Esophagus muscularis mucosa (tissue), 4 donors: ENCODE measurements at regions not wholly inside any gene's neighbourhood (a gene's known extent, or its start where the extent isn't known, plus 50 kb on each side); places are given as distances from the start of the nearest gene placed in this dataset.

ENCODE experiments used
- EP300 ChIP-seq: sonication (generic); formaldehyde crosslinking; IDR thresholded peaks from one replicate; pipeline ENCODE4 v1.6.1; 2017; ENCODE audit warnings: antibody characterized with exemption
- POLR2A ChIP-seq: fragments of 450-650 bp; IDR thresholded peaks from one replicate; pipeline ENCODE4 v1.6.1; 2017; ENCODE audit warnings: antibody characterized with exemption, moderate library complexity, mild to moderate bottlenecking, low read depth
- POLR2AphosphoS5 ChIP-seq, 2 donors: sonication (generic); formaldehyde crosslinking; IDR thresholded peaks; one replicate each; pipeline ENCODE4 v1.6.1; 2017; ENCODE audit warnings: antibody characterized with exemption in 2 of 2
- TF ChIP-seq, protein P1 (sequence below), 3 experiments: fragments of 200-600 bp in 2 of 3; fragments of 450-650 bp in 1 of 3; sonication (generic) in 2 of 3; IDR thresholded peaks; one replicate each; pipeline ENCODE4 v1.5.1; 2017 to 2019; ENCODE audit warnings: antibody characterized with exemption in 3 of 3, mild to moderate bottlenecking in 2 of 3, moderate library complexity in 1 of 3

GRCh38 chr2:221752781-221753180, 180.7 kb upstream of the EPHA4 start:
- no peak for TF ChIP-seq POLR2AphosphoS5 (IDR thresholded peaks at IDR 0.05)
- TF ChIP-seq, protein P1, sequence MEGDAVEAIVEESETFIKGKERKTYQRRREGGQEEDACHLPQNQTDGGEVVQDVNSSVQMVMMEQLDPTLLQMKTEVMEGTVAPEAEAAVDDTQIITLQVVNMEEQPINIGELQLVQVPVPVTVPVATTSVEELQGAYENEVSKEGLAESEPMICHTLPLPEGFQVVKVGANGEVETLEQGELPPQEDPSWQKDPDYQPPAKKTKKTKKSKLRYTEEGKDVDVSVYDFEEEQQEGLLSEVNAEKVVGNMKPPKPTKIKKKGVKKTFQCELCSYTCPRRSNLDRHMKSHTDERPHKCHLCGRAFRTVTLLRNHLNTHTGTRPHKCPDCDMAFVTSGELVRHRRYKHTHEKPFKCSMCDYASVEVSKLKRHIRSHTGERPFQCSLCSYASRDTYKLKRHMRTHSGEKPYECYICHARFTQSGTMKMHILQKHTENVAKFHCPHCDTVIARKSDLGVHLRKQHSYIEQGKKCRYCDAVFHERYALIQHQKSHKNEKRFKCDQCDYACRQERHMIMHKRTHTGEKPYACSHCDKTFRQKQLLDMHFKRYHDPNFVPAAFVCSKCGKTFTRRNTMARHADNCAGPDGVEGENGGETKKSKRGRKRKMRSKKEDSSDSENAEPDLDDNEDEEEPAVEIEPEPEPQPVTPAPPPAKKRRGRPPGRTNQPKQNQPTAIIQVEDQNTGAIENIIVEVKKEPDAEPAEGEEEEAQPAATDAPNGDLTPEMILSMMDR (IDR thresholded peaks at IDR 0.05): no peak
- no peak for TF ChIP-seq POLR2A
- no peak for TF ChIP-seq EP300
